ENCODE measurements at regions not wholly inside any gene's neighbourhood (a gene's known extent, or its start where the extent isn't known, plus 50 kb on each side); places are given as distances from the start of the nearest gene placed in this dataset.

DNA sequence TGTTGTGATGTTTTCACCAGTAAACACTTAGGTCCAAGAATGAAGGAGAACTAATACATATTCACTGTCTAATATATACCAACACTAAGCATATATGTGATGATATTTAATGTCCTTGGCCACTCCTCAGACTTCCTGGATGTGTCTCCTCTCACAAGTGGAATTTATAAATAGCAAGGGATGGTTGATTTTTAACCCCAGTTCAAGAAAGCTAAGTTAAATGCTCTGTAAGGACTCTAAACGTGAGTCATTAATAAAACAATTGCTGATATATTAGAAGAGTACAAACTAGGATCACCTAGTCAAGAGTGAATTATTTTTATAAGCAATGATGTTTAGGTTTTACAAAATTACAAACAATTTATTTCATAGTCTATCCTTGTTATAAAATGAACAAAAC lies 355.9 kb upstream of the TMEM229A start:
- Histone ChIP-seq H3K9me3 (no peaks in the 10 kb centered on the region), H3K27me3 (no peaks in the 10 kb centered on the region), H3K4me1 (no peaks in the 10 kb centered on the region), H3K27ac (no peak overlapping the region), H3K36me3 (no peaks in the 10 kb centered on the region), H3K4me3 (no peak overlapping the region)
- no peak for DNase-seq
- TF ChIP-seq POLR2AphosphoS5 (IDR thresholded peaks at IDR 0.05) (no peak), EP300 (IDR thresholded peaks at IDR 0.05) (no peak), POLR2A (IDR thresholded peaks at IDR 0.05) (no peak)
- TF ChIP-seq, protein P1, sequence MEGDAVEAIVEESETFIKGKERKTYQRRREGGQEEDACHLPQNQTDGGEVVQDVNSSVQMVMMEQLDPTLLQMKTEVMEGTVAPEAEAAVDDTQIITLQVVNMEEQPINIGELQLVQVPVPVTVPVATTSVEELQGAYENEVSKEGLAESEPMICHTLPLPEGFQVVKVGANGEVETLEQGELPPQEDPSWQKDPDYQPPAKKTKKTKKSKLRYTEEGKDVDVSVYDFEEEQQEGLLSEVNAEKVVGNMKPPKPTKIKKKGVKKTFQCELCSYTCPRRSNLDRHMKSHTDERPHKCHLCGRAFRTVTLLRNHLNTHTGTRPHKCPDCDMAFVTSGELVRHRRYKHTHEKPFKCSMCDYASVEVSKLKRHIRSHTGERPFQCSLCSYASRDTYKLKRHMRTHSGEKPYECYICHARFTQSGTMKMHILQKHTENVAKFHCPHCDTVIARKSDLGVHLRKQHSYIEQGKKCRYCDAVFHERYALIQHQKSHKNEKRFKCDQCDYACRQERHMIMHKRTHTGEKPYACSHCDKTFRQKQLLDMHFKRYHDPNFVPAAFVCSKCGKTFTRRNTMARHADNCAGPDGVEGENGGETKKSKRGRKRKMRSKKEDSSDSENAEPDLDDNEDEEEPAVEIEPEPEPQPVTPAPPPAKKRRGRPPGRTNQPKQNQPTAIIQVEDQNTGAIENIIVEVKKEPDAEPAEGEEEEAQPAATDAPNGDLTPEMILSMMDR (IDR thresholded peaks at IDR 0.05): no peak
- WGBS, 2 donors: 38 to 41% methylated on average over 1 of the region's 1 CpG
- no peak for ATAC-seq (ENCODE audit: low FRiP score in 2 of 2)

GRCh38 chr7:124387056-124387455 lies 354.2 kb upstream of the TMEM229A start:
- DNase-seq: no peak
- Histone ChIP-seq H3K36me3 (no peaks in the 10 kb centered on the region), H3K9me3 (no peaks in the 10 kb centered on the region), H3K27ac (no peak overlapping the region), H3K4me1 (no peaks in the 10 kb centered on the region), H3K4me3 (no peak overlapping the region), H3K27me3 (no peaks in the 10 kb centered on the region)
- no peak for ATAC-seq (ENCODE audit: low FRiP score in 2 of 2)
- TF ChIP-seq POLR2A (IDR thresholded peaks at IDR 0.05): no peak
- no peak for TF ChIP-seq POLR2AphosphoS5 (IDR thresholded peaks at IDR 0.05)
- no peak for TF ChIP-seq EP300 (IDR thresholded peaks at IDR 0.05)
- TF ChIP-seq, protein P1 (IDR thresholded peaks at IDR 0.05): no peak
- WGBS, 2 donors: 70 to 80% methylated on average over 4 of the region's 4 CpGs

GRCh38 chr7:124379296-124379695 lies 346.4 kb upstream of the TMEM229A start:
- DNase-seq: no peak
- 91 to 93% methylated on average over 1 of the region's 1 CpG for WGBS, 2 donors

GRCh38 chr7:124376111-124376510 lies 343.2 kb upstream of the TMEM229A start:
- 52 to 57% methylated on average over 4 of the region's 4 CpGs for WGBS, 2 donors
- no peak overlapping the region for H3K27ac ChIP-seq
- ATAC-seq (ENCODE audit: low FRiP score in 2 of 2) (no peak), DNase-seq (no peak)
- TF ChIP-seq POLR2AphosphoS5 (IDR thresholded peaks at IDR 0.05) (no peak), POLR2A (IDR thresholded peaks at IDR 0.05) (no peak)
- TF ChIP-seq, protein P1 (IDR thresholded peaks at IDR 0.05): no peak
- no peak overlapping the region for H3K4me3 ChIP-seq
- no peaks in the 10 kb centered on the region for H3K9me3 ChIP-seq
- H3K36me3 ChIP-seq: no peaks in the 10 kb centered on the region
- no peaks in the 10 kb centered on the region for H3K4me1 ChIP-seq
- no peaks in the 10 kb centered on the region for H3K27me3 ChIP-seq

More at GRCh38 chr7:124379296-124379695, 346.4 kb upstream of the TMEM229A start:
- H3K4me1 ChIP-seq: no peaks in the 10 kb centered on the region
- ATAC-seq (ENCODE audit: low FRiP score in 2 of 2): no peak
- no peak overlapping the region for H3K4me3 ChIP-seq
- H3K27me3 ChIP-seq: no peaks in the 10 kb centered on the region
- TF ChIP-seq EP300 (IDR thresholded peaks at IDR 0.05): no peak
- TF ChIP-seq, protein P1 (IDR thresholded peaks at IDR 0.05): no peak
- no peak for TF ChIP-seq POLR2A (IDR thresholded peaks at IDR 0.05)
- TF ChIP-seq POLR2AphosphoS5 (IDR thresholded peaks at IDR 0.05): no peak
- no peak overlapping the region for H3K27ac ChIP-seq
- no peaks in the 10 kb centered on the region for H3K36me3 ChIP-seq
- H3K9me3 ChIP-seq: no peaks in the 10 kb centered on the region

DNA sequence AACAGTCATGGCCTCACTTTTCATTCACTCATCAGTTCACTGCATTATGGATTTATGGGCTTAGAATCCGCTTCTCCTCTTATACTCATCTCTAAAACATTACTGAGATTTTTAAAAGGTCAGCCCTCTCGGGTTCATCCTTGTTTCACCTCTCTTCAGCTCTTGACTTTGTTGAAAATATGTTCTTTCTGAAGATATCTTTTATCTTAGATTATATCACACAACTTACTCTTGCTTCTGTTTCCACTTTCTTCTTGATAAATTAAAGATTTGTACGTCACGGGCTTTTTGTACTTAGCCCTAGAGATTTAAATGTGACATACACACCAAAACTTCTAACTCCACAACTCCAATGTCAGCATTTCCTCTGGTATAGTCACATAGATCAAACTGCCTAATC lies 342.5 kb upstream of the TMEM229A start:
- no peak for ATAC-seq (ENCODE audit: low FRiP score in 2 of 2)
- Histone ChIP-seq H3K27me3 (no peaks in the 10 kb centered on the region), H3K27ac (no peak overlapping the region), H3K9me3 (no peaks in the 10 kb centered on the region), H3K4me3 (no peak overlapping the region), H3K4me1 (no peaks in the 10 kb centered on the region), H3K36me3 (no peaks in the 10 kb centered on the region)
- TF ChIP-seq, protein P1 (IDR thresholded peaks at IDR 0.05): no peak
- TF ChIP-seq POLR2AphosphoS5 (IDR thresholded peaks at IDR 0.05) (no peak), POLR2A (IDR thresholded peaks at IDR 0.05) (no peak), EP300 (IDR thresholded peaks at IDR 0.05) (no peak)
- DNase-seq: no peak
- 69 to 79% methylated on average over 4 of the region's 4 CpGs for WGBS, 2 donors
